Limb (tissue), 2 donors: ENCODE measurements at regions not wholly inside any gene's neighbourhood (a gene's known extent, or its start where the extent isn't known, plus 50 kb on each side); places are given as distances from the start of the nearest gene placed in this dataset.

Experiments used
- DNase-seq, 2 donors: peaks; one replicate each; pipeline ENCODE4 v3.0.0-alpha.2; 2016; ENCODE audit errors: extremely low spot score in 2 of 2

- no peak for DNase-seq
Measured at GRCh38 chr15:46808834-46809233, 908.5 kb upstream of the SEMA6D start.

- no peak for DNase-seq
Measured at GRCh38 chr15:46815240-46815639, 902.1 kb upstream of the SEMA6D start.

GRCh38 chr15:46815765-46816164 is 901.5 kb upstream of the SEMA6D start:
- no peak for DNase-seq

- no peak for DNase-seq
Measured at GRCh38 chr15:46848704-46849103, 868.6 kb upstream of the SEMA6D start.

- no peak for DNase-seq
Measured at GRCh38 chr15:46853600-46853999, 863.7 kb upstream of the SEMA6D start.

- no peak for DNase-seq
Measured at GRCh38 chr15:46854564-46854963, 862.7 kb upstream of the SEMA6D start.

- no peak for DNase-seq
Measured at GRCh38 chr15:46855388-46855787, 861.9 kb upstream of the SEMA6D start.

- DNase-seq, result no peak
Measured at GRCh38 chr15:46856839-46857502, 860.3 kb upstream of the SEMA6D start.

GRCh38 chr15:46858150-46858549 is 859.2 kb upstream of the SEMA6D start:
- DNase-seq, result no peak

GRCh38 chr15:46861796-46862195 is 855.5 kb upstream of the SEMA6D start:
- no peak for DNase-seq

GRCh38 chr15:46865155-46865554 is 852.1 kb upstream of the SEMA6D start:
- no peak for DNase-seq

GRCh38 chr15:46872286-46872980 is 844.9 kb upstream of the SEMA6D start:
- DNase-seq, result no peak

- no peak for DNase-seq
Measured at GRCh38 chr15:46872981-46873330, 844.3 kb upstream of the SEMA6D start.

GRCh38 chr15:46879032-46879770 is 838.1 kb upstream of the SEMA6D start:
- DNase-seq, result no peak

GRCh38 chr15:46880791-46881190 is 836.5 kb upstream of the SEMA6D start:
- no peak for DNase-seq

- no peak for DNase-seq
Measured at GRCh38 chr15:46892621-46893160, 824.6 kb upstream of the SEMA6D start.

GRCh38 chr15:46894644-46895043 is 822.7 kb upstream of the SEMA6D start:
- DNase-seq, result no peak

GRCh38 chr15:46897266-46897665 is 820.0 kb upstream of the SEMA6D start:
- DNase-seq, result no peak

- no peak for DNase-seq
Measured at GRCh38 chr15:46901001-46901400, 816.3 kb upstream of the SEMA6D start.

GRCh38 chr15:46917721-46918252 is 799.5 kb upstream of the SEMA6D start:
- no peak for DNase-seq

GRCh38 chr15:46918462-46919140 is 798.7 kb upstream of the SEMA6D start:
- DNase-seq, result no peak

GRCh38 chr15:46921891-46922290 is 795.4 kb upstream of the SEMA6D start:
- DNase-seq, result no peak
